HUES6 (cell line): ENCODE measurements at regions not wholly inside any gene's neighbourhood (a gene's known extent, or its start where the extent isn't known, plus 50 kb on each side); places are given as distances from the start of the nearest gene placed in this dataset.

Source experiments
- H3K27ac ChIP-seq: 2 replicates; pipeline ENCODE4 v1.7.0; 2013; ENCODE audit warnings: low read depth, mild to moderate bottlenecking, low read length, inconsistent platforms
- H3K27me3 ChIP-seq: 2 replicates; pipeline ENCODE4 v1.6.1; 2013; ENCODE audit warnings: low read length; ENCODE audit not compliant: control insufficient read depth, insufficient read depth
- H3K36me3 ChIP-seq: 2 replicates; pipeline ENCODE4 v1.6.1; 2013; ENCODE audit warnings: low read length; ENCODE audit not compliant: control insufficient read depth, insufficient read depth
- H3K4me1 ChIP-seq: 2 replicates; pipeline ENCODE4 v1.6.1; 2013; ENCODE audit warnings: low read length; ENCODE audit not compliant: control insufficient read depth, insufficient read depth
- H3K4me3 ChIP-seq: 2 replicates; pipeline ENCODE4 v1.5.1; 2013; ENCODE audit warnings: low read depth, low read length
- H3K9ac ChIP-seq: one replicate; pipeline ENCODE4 v1.6.1; 2013; ENCODE audit warnings: mild to moderate bottlenecking, low read length
- H3K9me3 ChIP-seq: 2 replicates; pipeline ENCODE4 v1.6.1; 2013; ENCODE audit warnings: low read depth, low read length; ENCODE audit not compliant: control insufficient read depth, insufficient read depth

GRCh38 chr16:79713609-79714309 is 113.2 kb upstream of the MAF start:
- Histone ChIP-seq H3K4me1 (no peaks in the 10 kb centered on the region; the same call in 1 of the 2 replicates), H3K4me3 (no peak overlapping the region), H3K27ac (no peak overlapping the region), H3K36me3 (no peaks in the 10 kb centered on the region), H3K9ac (no peak overlapping the region), H3K27me3 (no peaks in the 10 kb centered on the region), H3K9me3 (peaks cover 3% of the 10 kb centered on the region; the same call in 1 of the 2 replicates)

DNA sequence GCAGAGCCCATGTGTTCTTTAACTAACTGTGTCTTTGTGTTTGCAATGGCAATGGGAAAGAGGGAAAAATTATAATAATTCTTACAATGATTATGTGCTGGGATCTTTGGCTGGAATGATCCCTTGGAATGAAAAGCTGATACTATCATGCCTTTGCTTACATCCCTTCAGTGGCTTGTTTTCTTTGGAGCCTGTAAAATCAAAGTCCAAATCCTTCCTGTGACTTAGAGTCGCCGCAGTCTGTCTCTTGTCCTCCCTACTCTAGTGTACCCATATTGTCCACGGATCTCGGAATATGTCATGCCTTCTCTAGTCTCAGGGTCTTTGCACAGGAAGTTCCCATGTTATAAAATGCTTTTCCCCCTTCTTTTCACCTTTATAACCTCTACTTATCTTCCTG is 111.7 kb upstream of the MAF start:
- no peak overlapping the region for H3K9ac ChIP-seq
- no peaks in the 10 kb centered on the region for H3K27me3 ChIP-seq
- peaks cover 3% of the 10 kb centered on the region; the same call in 1 of the 2 replicates for H3K9me3 ChIP-seq
- no peak overlapping the region for H3K4me3 ChIP-seq
- no peaks in the 10 kb centered on the region for H3K36me3 ChIP-seq
- no peak overlapping the region for H3K27ac ChIP-seq
- no peaks in the 10 kb centered on the region; the same call in 1 of the 2 replicates for H3K4me1 ChIP-seq

GRCh38 chr16:79707876-79708275 is 107.3 kb upstream of the MAF start:
- no peaks in the 10 kb centered on the region for H3K36me3 ChIP-seq
- H3K9me3 ChIP-seq, result no peaks in the 10 kb centered on the region
- H3K27ac ChIP-seq, result no peak overlapping the region
- no peaks in the 10 kb centered on the region for H3K4me1 ChIP-seq
- no peaks in the 10 kb centered on the region for H3K27me3 ChIP-seq
- H3K9ac ChIP-seq, result no peak overlapping the region
- H3K4me3 ChIP-seq, result no peak overlapping the region

GRCh38 chr16:79703066-79703465 is 102.5 kb upstream of the MAF start:
- H3K4me1 ChIP-seq, result no peaks in the 10 kb centered on the region
- H3K36me3 ChIP-seq, result no peaks in the 10 kb centered on the region
- no peak overlapping the region for H3K4me3 ChIP-seq
- no peaks in the 10 kb centered on the region for H3K9me3 ChIP-seq
- H3K27me3 ChIP-seq, result no peaks in the 10 kb centered on the region
- no peak overlapping the region for H3K27ac ChIP-seq
- no peak overlapping the region for H3K9ac ChIP-seq

- Histone ChIP-seq H3K27me3 (no peaks in the 10 kb centered on the region), H3K36me3 (no peaks in the 10 kb centered on the region), H3K27ac (no peak overlapping the region), H3K9me3 (peaks cover 3% of the 10 kb centered on the region), H3K9ac (no peak overlapping the region), H3K4me1 (no peaks in the 10 kb centered on the region), H3K4me3 (no peak overlapping the region)
Measured at GRCh38 chr16:79698341-79698753, 97.8 kb upstream of the MAF start.

GRCh38 chr16:79697562-79698112 is 97.1 kb upstream of the MAF start:
- Histone ChIP-seq H3K27ac (no peak overlapping the region), H3K9me3 (peaks cover 5% of the 10 kb centered on the region), H3K9ac (no peak overlapping the region), H3K4me1 (no peaks in the 10 kb centered on the region), H3K4me3 (no peak overlapping the region), H3K36me3 (no peaks in the 10 kb centered on the region), H3K27me3 (no peaks in the 10 kb centered on the region)

- no peaks in the 10 kb centered on the region for H3K4me1 ChIP-seq
- no peak overlapping the region for H3K4me3 ChIP-seq
- no peak overlapping the region for H3K9ac ChIP-seq
- no peak overlapping the region for H3K27ac ChIP-seq
- H3K36me3 ChIP-seq, result no peaks in the 10 kb centered on the region
- no peaks in the 10 kb centered on the region for H3K27me3 ChIP-seq
- H3K9me3 ChIP-seq, result peaks cover 10% of the 10 kb centered on the region
Measured at GRCh38 chr16:79691007-79691406, 90.5 kb upstream of the MAF start.

GRCh38 chr16:79690159-79690558 is 89.6 kb upstream of the MAF start:
- no peak overlapping the region for H3K27ac ChIP-seq
- H3K36me3 ChIP-seq, result no peaks in the 10 kb centered on the region
- peaks cover 10% of the 10 kb centered on the region for H3K9me3 ChIP-seq
- H3K27me3 ChIP-seq, result no peaks in the 10 kb centered on the region
- H3K4me1 ChIP-seq, result no peaks in the 10 kb centered on the region
- H3K9ac ChIP-seq, result no peak overlapping the region
- H3K4me3 ChIP-seq, result no peak overlapping the region

- H3K9ac ChIP-seq, result no peak overlapping the region
Measured at GRCh38 chr16:79687249-79688130, 87.0 kb upstream of the MAF start.

GRCh38 chr16:79685871-79686270 is 85.3 kb upstream of the MAF start:
- Histone ChIP-seq H3K9ac (no peak overlapping the region), H3K4me3 (no peak overlapping the region), H3K4me1 (no peaks in the 10 kb centered on the region), H3K27me3 (no peaks in the 10 kb centered on the region), H3K27ac (no peak overlapping the region), H3K9me3 (0 out of 2 replicates have a peak, but pooled peaks cover 5% of the 10 kb centered on the region), H3K36me3 (no peaks in the 10 kb centered on the region)

More at GRCh38 chr16:79687249-79688130, 87.0 kb upstream of the MAF start:
- no peaks in the 10 kb centered on the region for H3K36me3 ChIP-seq
- 0 out of 2 replicates have a peak, but pooled peaks cover 5% of the 10 kb centered on the region for H3K9me3 ChIP-seq
- H3K4me1 ChIP-seq, result no peaks in the 10 kb centered on the region
- no peak overlapping the region for H3K4me3 ChIP-seq
- H3K27ac ChIP-seq, result no peak overlapping the region
- no peaks in the 10 kb centered on the region for H3K27me3 ChIP-seq

DNA sequence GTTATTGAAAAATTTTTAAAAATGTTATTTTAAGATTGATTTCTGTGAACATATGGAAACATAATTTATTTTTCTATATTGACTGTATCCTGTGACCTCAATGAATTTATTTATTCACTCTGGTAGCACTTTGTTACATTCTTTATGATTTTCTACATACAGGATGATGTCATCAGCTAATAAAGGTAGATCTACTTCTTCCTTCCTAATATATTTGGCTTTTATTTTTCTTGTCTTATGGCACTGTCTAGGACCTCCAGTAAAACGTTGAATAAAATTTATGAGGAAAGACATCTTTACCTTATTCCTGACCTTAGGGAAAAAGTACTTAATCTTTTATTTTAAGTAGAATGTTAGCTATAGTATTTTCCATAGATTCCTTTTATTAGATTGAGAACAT is 78.8 kb upstream of the MAF start:
- Histone ChIP-seq H3K27ac (no peak overlapping the region), H3K9ac (no peak overlapping the region), H3K4me1 (no peaks in the 10 kb centered on the region), H3K36me3 (no peaks in the 10 kb centered on the region), H3K27me3 (no peaks in the 10 kb centered on the region), H3K4me3 (no peak overlapping the region), H3K9me3 (no peaks in the 10 kb centered on the region)
